KMS-11 (cell line): ENCODE measurements at regions not wholly inside any gene's neighbourhood (a gene's known extent, or its start where the extent isn't known, plus 50 kb on each side); places are given as distances from the start of the nearest gene placed in this dataset.

Source experiments
- H2AFZ ChIP-seq: fragments of 200-600 bp; sonication (generic); 2 replicates; pipeline ENCODE4 v1.6.1; 2016; ENCODE audit warnings: antibody characterized with exemption, mixed run types, low read depth
- H3K27ac ChIP-seq: fragments of 200-600 bp; sonication (generic); 2 replicates; pipeline ENCODE4 v1.6.1; 2016; ENCODE audit warnings: mild to moderate bottlenecking, mixed run types
- H3K27me3 ChIP-seq: fragments of 200-600 bp; sonication (generic); 2 replicates; pipeline ENCODE4 v1.6.1; 2017; ENCODE audit warnings: mild to moderate bottlenecking, low read depth, mixed run types, moderate library complexity; ENCODE audit not compliant: insufficient read depth
- H3K36me3 ChIP-seq: fragments of 200-600 bp; sonication (generic); 2 replicates; pipeline ENCODE4 v1.6.1; 2017; ENCODE audit warnings: mild to moderate bottlenecking, mixed run types; ENCODE audit not compliant: insufficient read depth
- H3K4me1 ChIP-seq: fragments of 200-600 bp; sonication (generic); 2 replicates; pipeline ENCODE4 v1.6.1; 2016; ENCODE audit warnings: mild to moderate bottlenecking, low read depth, mixed run types; ENCODE audit not compliant: poor library complexity, severe bottlenecking
- H3K4me2 ChIP-seq: fragments of 200-600 bp; sonication (generic); 2 replicates; pipeline ENCODE4 v1.7.0; 2016; ENCODE audit warnings: mild to moderate bottlenecking, mixed run types
- H3K4me3 ChIP-seq: fragments of 200-600 bp; sonication (generic); IDR thresholded peaks from 2 replicates; pipeline ENCODE4 v1.6.1; 2017; ENCODE audit warnings: low read depth, low read length, mixed read lengths; ENCODE audit not compliant: insufficient read depth
- H3K79me2 ChIP-seq: fragments of 200-600 bp; sonication (generic); 2 replicates; pipeline ENCODE4 v1.6.1; 2016; ENCODE audit warnings: low read depth, mixed run types; ENCODE audit not compliant: insufficient read depth
- H3K9ac ChIP-seq: fragments of 200-600 bp; sonication (generic); 2 replicates; pipeline ENCODE4 v1.6.1; 2016; ENCODE audit warnings: mild to moderate bottlenecking, mixed run types
- H4K20me1 ChIP-seq: fragments of 200-600 bp; sonication (generic); 2 replicates; pipeline ENCODE4 v1.6.1; 2016; ENCODE audit warnings: mild to moderate bottlenecking, mixed run types; ENCODE audit not compliant: insufficient read depth
- CTCF ChIP-seq: fragments of 200-600 bp; sonication (generic); conservative IDR thresholded peaks from 2 replicates; pipeline ENCODE4 v1.6.1; 2017; ENCODE audit warnings: low read depth, mild to moderate bottlenecking, antibody characterized with exemption, low read length, moderate library complexity, mixed read lengths

- Histone ChIP-seq H3K27me3 (no peaks in the 10 kb centered on the region), H3K4me3 (no peak overlapping the region)
- no peak for TF ChIP-seq CTCF
Observed at GRCh38 chr22:48563118-48563965, 1264.3 kb downstream of the BRD1 start.

GRCh38 chr22:48561676-48562075 lies 1266.0 kb downstream of the BRD1 start:
- Histone ChIP-seq H3K4me3 (no peak overlapping the region), H3K27me3 (no peaks in the 10 kb centered on the region), H3K79me2 (no peaks in the 10 kb centered on the region), H3K9ac (no peak overlapping the region), H3K36me3 (no peaks in the 10 kb centered on the region), H3K4me2 (no peak overlapping the region), H2AFZ (no peak overlapping the region), H3K4me1 (no peaks in the 10 kb centered on the region), H3K27ac (no peak overlapping the region), H4K20me1 (no peaks in the 10 kb centered on the region)
- TF ChIP-seq CTCF = no peak

More at GRCh38 chr22:48563118-48563965, 1264.3 kb downstream of the BRD1 start:
- Histone ChIP-seq H3K27ac (no peak overlapping the region), H2AFZ (no peak overlapping the region), H3K79me2 (no peaks in the 10 kb centered on the region), H3K4me1 (no peaks in the 10 kb centered on the region), H4K20me1 (no peaks in the 10 kb centered on the region), H3K9ac (no peak overlapping the region), H3K4me2 (no peak overlapping the region), H3K36me3 (no peaks in the 10 kb centered on the region)

GRCh38 chr22:48560836-48561235 lies 1266.8 kb downstream of the BRD1 start:
- TF ChIP-seq CTCF = no peak
- H3K9ac ChIP-seq = no peak overlapping the region
- H2AFZ ChIP-seq = no peak overlapping the region
- no peak overlapping the region for H3K4me2 ChIP-seq
- no peaks in the 10 kb centered on the region for H3K27me3 ChIP-seq
- H3K36me3 ChIP-seq = no peaks in the 10 kb centered on the region
- H3K4me1 ChIP-seq = no peaks in the 10 kb centered on the region
- H3K4me3 ChIP-seq = no peak overlapping the region
- no peaks in the 10 kb centered on the region for H4K20me1 ChIP-seq
- no peak overlapping the region for H3K27ac ChIP-seq
- no peaks in the 10 kb centered on the region for H3K79me2 ChIP-seq

GRCh38 chr22:48560389-48560751 lies 1267.3 kb downstream of the BRD1 start:
- Histone ChIP-seq H2AFZ (no peak overlapping the region), H3K27me3 (no peaks in the 10 kb centered on the region), H3K79me2 (no peaks in the 10 kb centered on the region), H3K4me3 (no peak overlapping the region), H3K4me1 (no peaks in the 10 kb centered on the region), H3K9ac (no peak overlapping the region), H3K36me3 (no peaks in the 10 kb centered on the region), H3K4me2 (no peak overlapping the region), H3K27ac (no peak overlapping the region), H4K20me1 (no peaks in the 10 kb centered on the region)
- no peak for TF ChIP-seq CTCF
